Duodenal mucosa (tissue), 2 donors: ENCODE measurements at regions not wholly inside any gene's neighbourhood (a gene's known extent, or its start where the extent isn't known, plus 50 kb on each side); places are given as distances from the start of the nearest gene placed in this dataset.

Source experiments
- H3K27ac ChIP-seq: one replicate; pipeline ENCODE4 v1.7.0; 2013; ENCODE audit warnings: low read depth, low read length
- H3K27me3 ChIP-seq, 2 donors: one replicate each; pipeline ENCODE4 v1.7.0; 2013; ENCODE audit warnings: low read length in 2 of 2, control low read depth in 1 of 2; ENCODE audit not compliant: insufficient read depth in 2 of 2, control insufficient read depth in 1 of 2
- H3K36me3 ChIP-seq, 2 donors: one replicate each; pipeline ENCODE4 v1.7.0; 2013; ENCODE audit warnings: low read length in 2 of 2, control low read depth in 1 of 2; ENCODE audit not compliant: insufficient read depth in 2 of 2, control insufficient read depth in 1 of 2
- H3K4me1 ChIP-seq, 2 donors: one replicate each; pipeline ENCODE4 v1.7.0; 2013; ENCODE audit warnings: low read length in 2 of 2, control low read depth in 1 of 2; ENCODE audit not compliant: insufficient read depth in 2 of 2, control insufficient read depth in 1 of 2
- H3K4me3 ChIP-seq, 2 donors: one replicate each; pipeline ENCODE4 v1.7.0; 2013; ENCODE audit warnings: low read length in 2 of 2, low read depth in 1 of 2
- H3K9ac ChIP-seq, 2 donors: one replicate each; pipeline ENCODE4 v1.7.0; 2013; ENCODE audit warnings: low read length in 2 of 2, low read depth in 1 of 2
- H3K9me3 ChIP-seq, 2 donors: one replicate each; pipeline ENCODE4 v1.7.0; 2013; ENCODE audit warnings: low read length in 2 of 2, control low read depth in 1 of 2; ENCODE audit not compliant: control insufficient read depth in 1 of 2

- no peaks in the 10 kb centered on the region for H3K9me3 ChIP-seq
Observed at GRCh38 chr1:4085546-4085945, 185.5 kb upstream of the C1orf174 start.

GRCh38 chr1:4086085-4086850 lies 186.2 kb upstream of the C1orf174 start:
- Histone ChIP-seq H3K27me3 (peaks cover 0 to 5% of the 10 kb centered on the region in 2 donors), H3K4me1 (peaks cover 5 to 20% of the 10 kb centered on the region in 2 donors)

More at GRCh38 chr1:4085546-4085945, 185.5 kb upstream of the C1orf174 start:
- H3K9ac ChIP-seq, result no peak overlapping the region
- H3K27ac ChIP-seq, result no peak overlapping the region
- no peak overlapping the region for H3K4me3 ChIP-seq
- no peaks in the 10 kb centered on the region for H3K36me3 ChIP-seq
- peaks cover 5 to 20% of the 10 kb centered on the region in 2 donors for H3K4me1 ChIP-seq
- peaks cover 0 to 5% of the 10 kb centered on the region in 2 donors for H3K27me3 ChIP-seq

GRCh38 chr1:4086921-4087320 lies 186.8 kb upstream of the C1orf174 start:
- H3K27ac ChIP-seq, result no peak overlapping the region
- peaks cover 0 to 7% of the 10 kb centered on the region in 2 donors for H3K9me3 ChIP-seq
- no peak overlapping the region for H3K4me3 ChIP-seq
- H3K4me1 ChIP-seq, result peaks cover 5 to 20% of the 10 kb centered on the region in 2 donors
- H3K36me3 ChIP-seq, result no peaks in the 10 kb centered on the region
- H3K9ac ChIP-seq, result no peak overlapping the region
- peaks cover 0 to 5% of the 10 kb centered on the region in 2 donors for H3K27me3 ChIP-seq

More at GRCh38 chr1:4086085-4086850, 186.2 kb upstream of the C1orf174 start:
- no peaks in the 10 kb centered on the region for H3K36me3 ChIP-seq
- no peak overlapping the region for H3K4me3 ChIP-seq
- H3K9me3 ChIP-seq, result peaks cover 0 to under 1% of the 10 kb centered on the region in 2 donors
- H3K9ac ChIP-seq, result no peak overlapping the region
- H3K27ac ChIP-seq, result no peak overlapping the region

GRCh38 chr1:4087530-4088420 lies 187.7 kb upstream of the C1orf174 start:
- H3K4me1 ChIP-seq, result peaks cover 5 to 18% of the 10 kb centered on the region in 2 donors

GRCh38 chr1:4088676-4089075 lies 188.6 kb upstream of the C1orf174 start:
- Histone ChIP-seq H3K9me3 (peaks cover 0 to 8% of the 10 kb centered on the region in 2 donors), H3K4me1 (peaks cover 1 to 9% of the 10 kb centered on the region in 2 donors), H3K4me3 (no peak overlapping the region), H3K27ac (no peak overlapping the region), H3K36me3 (no peaks in the 10 kb centered on the region), H3K27me3 (no peaks in the 10 kb centered on the region), H3K9ac (no peak overlapping the region)

More at GRCh38 chr1:4087530-4088420, 187.7 kb upstream of the C1orf174 start:
- no peaks in the 10 kb centered on the region for H3K27me3 ChIP-seq
- no peak overlapping the region for H3K27ac ChIP-seq
- peaks cover 0 to 8% of the 10 kb centered on the region in 2 donors for H3K9me3 ChIP-seq
- H3K36me3 ChIP-seq, result no peaks in the 10 kb centered on the region
- no peak overlapping the region for H3K4me3 ChIP-seq
- no peak overlapping the region for H3K9ac ChIP-seq

- Histone ChIP-seq H3K27ac (no peak overlapping the region), H3K27me3 (no peaks in the 10 kb centered on the region), H3K9ac (no peak overlapping the region), H3K9me3 (peaks cover 0 to 8% of the 10 kb centered on the region in 2 donors), H3K4me3 (no peak overlapping the region), H3K4me1 (peaks cover 0 to under 1% of the 10 kb centered on the region in 2 donors), H3K36me3 (no peaks in the 10 kb centered on the region)
Observed at GRCh38 chr1:4089421-4090175, 189.5 kb upstream of the C1orf174 start.

- no peaks in the 10 kb centered on the region for H3K36me3 ChIP-seq
- H3K27me3 ChIP-seq, result no peaks in the 10 kb centered on the region
- H3K9ac ChIP-seq, result no peak overlapping the region
- peaks cover 0 to 8% of the 10 kb centered on the region in 2 donors for H3K9me3 ChIP-seq
- no peak overlapping the region for H3K27ac ChIP-seq
- H3K4me1 ChIP-seq, result no peaks in the 10 kb centered on the region
- H3K4me3 ChIP-seq, result no peak overlapping the region
Observed at GRCh38 chr1:4090556-4090955, 190.5 kb upstream of the C1orf174 start.

- no peaks in the 10 kb centered on the region for H3K4me1 ChIP-seq
- H3K27ac ChIP-seq, result no peak overlapping the region
- no peak overlapping the region for H3K9ac ChIP-seq
- peaks cover 0 to 8% of the 10 kb centered on the region in 2 donors for H3K9me3 ChIP-seq
- H3K27me3 ChIP-seq, result no peaks in the 10 kb centered on the region
- no peak overlapping the region for H3K4me3 ChIP-seq
- no peaks in the 10 kb centered on the region for H3K36me3 ChIP-seq
Observed at GRCh38 chr1:4090976-4091660, 191.0 kb upstream of the C1orf174 start.

- Histone ChIP-seq H3K4me3 (no peak overlapping the region), H3K4me1 (no peaks in the 10 kb centered on the region), H3K27ac (no peak overlapping the region), H3K27me3 (no peaks in the 10 kb centered on the region), H3K9me3 (peaks cover 0 to 8% of the 10 kb centered on the region in 2 donors), H3K9ac (no peak overlapping the region), H3K36me3 (no peaks in the 10 kb centered on the region)
Observed at GRCh38 chr1:4091996-4092395, 191.9 kb upstream of the C1orf174 start.
